Tibial nerve (tissue), 4 donors: ENCODE measurements at regions not wholly inside any gene's neighbourhood (a gene's known extent, or its start where the extent isn't known, plus 50 kb on each side); places are given as distances from the start of the nearest gene placed in this dataset.

ENCODE experiments used
- DNase-seq, 2 donors: peaks; one replicate each; pipeline ENCODE4 v3.0.0-alpha.2; 2019; ENCODE audit warnings: low spot score in 2 of 2
- H3K27ac ChIP-seq, 4 donors: fragments of 200-600 bp; sonication (generic) in 3 of 4; one replicate each; pipeline ENCODE4 v1.5.1; 2017 to 2019; ENCODE audit warnings: mild to moderate bottlenecking in 1 of 4
- H3K27me3 ChIP-seq, 2 donors: fragments of 200-600 bp; sonication (generic) in 1 of 2; one replicate each; pipeline versions ENCODE4 v1.5.1 to v1.6.0; 2017 to 2019
- H3K36me3 ChIP-seq, 3 donors: fragments of 200-600 bp; sonication (generic); one replicate each; pipeline ENCODE4 v1.5.1; 2018 to 2019
- H3K4me1 ChIP-seq, 4 donors: fragments of 200-600 bp; sonication (generic) in 3 of 4; one replicate each; pipeline ENCODE4 v1.5.1; 2017 to 2019
- H3K4me3 ChIP-seq, 4 donors: fragments of 200-600 bp; sonication (generic) in 3 of 4; one replicate each; pipeline ENCODE4 v1.5.1; 2017 to 2019; ENCODE audit warnings: mild to moderate bottlenecking in 1 of 4, moderate library complexity in 1 of 4
- H3K9me3 ChIP-seq, 4 donors: fragments of 200-600 bp; sonication (generic) in 3 of 4; one replicate each; pipeline ENCODE4 v1.5.1; 2017 to 2019
- CTCF ChIP-seq, 5 experiments: fragments of 200-600 bp in 3 of 5; fragments of 450-650 bp in 2 of 5; sonication (generic) in 3 of 5; IDR thresholded peaks; one replicate each; pipeline ENCODE4 v1.5.1; 2016 to 2019; ENCODE audit warnings: antibody characterized with exemption in 5 of 5, mild to moderate bottlenecking in 3 of 5, moderate library complexity in 2 of 5
- EP300 ChIP-seq, 2 donors: sonication (generic); formaldehyde crosslinking; IDR thresholded peaks; one replicate each; pipeline ENCODE4 v1.6.1; 2017; ENCODE audit warnings: antibody characterized with exemption in 2 of 2, mild to moderate bottlenecking in 1 of 2
- POLR2A ChIP-seq, 2 donors: fragments of 450-650 bp; IDR thresholded peaks; one replicate each; pipeline ENCODE4 v1.6.1; 2017; ENCODE audit warnings: antibody characterized with exemption in 2 of 2, mild to moderate bottlenecking in 2 of 2, moderate library complexity in 2 of 2
- WGBS, 2 donors: methylation state at CpG; one replicate each; pipeline ENCODE4 v1.1.5; 2018; 5-methylcytosine and 5-hydroxymethylcytosine counted together

- DNase-seq: no peak
- Histone ChIP-seq H3K9me3 (no peaks in the 10 kb centered on the region), H3K27ac (no peak overlapping the region), H3K4me3 (no peak overlapping the region), H3K36me3 (no peaks in the 10 kb centered on the region), H3K27me3 (no peaks in the 10 kb centered on the region), H3K4me1 (no peaks in the 10 kb centered on the region)
- WGBS, 2 donors: 32 to 48% methylated on average over 1 of the region's 1 CpG
- TF ChIP-seq EP300 (IDR thresholded peaks at IDR 0.05): no peak
- TF ChIP-seq CTCF (IDR thresholded peaks at IDR 0.05): no peak
- TF ChIP-seq POLR2A (IDR thresholded peaks at IDR 0.05): no peak
Measured at GRCh38 chr10:2139746-2140145, 402.4 kb upstream of the ADARB2 start.

GRCh38 chr10:2137549-2138174, 400.3 kb upstream of the ADARB2 start:
- 91 to 93% methylated on average over 4 of the region's 4 CpGs for WGBS, 2 donors
- DNase-seq: no peak
- H3K4me3 ChIP-seq: no peak overlapping the region
- no peak overlapping the region for H3K27ac ChIP-seq
- H3K4me1 ChIP-seq: no peaks in the 10 kb centered on the region
- TF ChIP-seq EP300 (IDR thresholded peaks at IDR 0.05): no peak
- no peak for TF ChIP-seq POLR2A (IDR thresholded peaks at IDR 0.05)
- TF ChIP-seq CTCF (IDR thresholded peaks at IDR 0.05): no peak
- H3K27me3 ChIP-seq: no peaks in the 10 kb centered on the region
- H3K36me3 ChIP-seq: no peaks in the 10 kb centered on the region
- peaks cover 0 to 3% (median 0%) of the 10 kb centered on the region in 4 donors for H3K9me3 ChIP-seq

- no peaks in the 10 kb centered on the region for H3K4me1 ChIP-seq
- H3K27ac ChIP-seq: no peak overlapping the region
- TF ChIP-seq CTCF (IDR thresholded peaks at IDR 0.05): no peak
- no peak for TF ChIP-seq POLR2A (IDR thresholded peaks at IDR 0.05)
- no peak for TF ChIP-seq EP300 (IDR thresholded peaks at IDR 0.05)
- no peak overlapping the region for H3K4me3 ChIP-seq
- no peaks in the 10 kb centered on the region for H3K36me3 ChIP-seq
- WGBS, 2 donors: 61 to 67% methylated on average over 10 of the region's 10 CpGs
- peaks cover 0 to 3% (median 0%) of the 10 kb centered on the region in 4 donors for H3K9me3 ChIP-seq
- H3K27me3 ChIP-seq: no peaks in the 10 kb centered on the region
- DNase-seq: no peak
Measured at GRCh38 chr10:2130705-2131305, 393.5 kb upstream of the ADARB2 start.

GRCh38 chr10:2128991-2129390, 391.7 kb upstream of the ADARB2 start:
- no peak overlapping the region for H3K4me3 ChIP-seq
- WGBS, 2 donors: 89 to 90% methylated on average over 3 of the region's 3 CpGs
- peaks cover 0 to 3% (median 0%) of the 10 kb centered on the region in 4 donors for H3K9me3 ChIP-seq
- TF ChIP-seq EP300 (IDR thresholded peaks at IDR 0.05) (no peak), POLR2A (IDR thresholded peaks at IDR 0.05) (no peak), CTCF (IDR thresholded peaks at IDR 0.05) (no peak)
- no peaks in the 10 kb centered on the region for H3K4me1 ChIP-seq
- H3K27me3 ChIP-seq: no peaks in the 10 kb centered on the region
- DNase-seq: no peak
- H3K36me3 ChIP-seq: no peaks in the 10 kb centered on the region
- H3K27ac ChIP-seq: no peak overlapping the region

- H3K9me3 ChIP-seq: no peaks in the 10 kb centered on the region
Measured at GRCh38 chr10:2124135-2124534, 386.8 kb upstream of the ADARB2 start.

More at GRCh38 chr10:2124135-2124534, 386.8 kb upstream of the ADARB2 start:
- H3K4me1 ChIP-seq: no peaks in the 10 kb centered on the region
- H3K4me3 ChIP-seq: no peak overlapping the region
- no peak for DNase-seq
- no peaks in the 10 kb centered on the region for H3K27me3 ChIP-seq
- TF ChIP-seq EP300 (IDR thresholded peaks at IDR 0.05): no peak
- TF ChIP-seq CTCF (IDR thresholded peaks at IDR 0.05): no peak
- no peak for TF ChIP-seq POLR2A (IDR thresholded peaks at IDR 0.05)
- H3K36me3 ChIP-seq: no peaks in the 10 kb centered on the region
- H3K27ac ChIP-seq: no peak overlapping the region
- WGBS, 2 donors: 79 to 87% methylated on average over 11 of the region's 11 CpGs
